ENCODE measurements at regions not wholly inside any gene's neighbourhood (a gene's known extent, or its start where the extent isn't known, plus 50 kb on each side); places are given as distances from the start of the nearest gene placed in this dataset.
A peak's percentile ranks its signal among the peaks of the same experiment; 100 is the strongest.
"Not testable (repeated sequence)": the region's sequence is repeated elsewhere in the genome, so short reads cannot be mapped to it uniquely, and the experiment has no call there.

DNA sequence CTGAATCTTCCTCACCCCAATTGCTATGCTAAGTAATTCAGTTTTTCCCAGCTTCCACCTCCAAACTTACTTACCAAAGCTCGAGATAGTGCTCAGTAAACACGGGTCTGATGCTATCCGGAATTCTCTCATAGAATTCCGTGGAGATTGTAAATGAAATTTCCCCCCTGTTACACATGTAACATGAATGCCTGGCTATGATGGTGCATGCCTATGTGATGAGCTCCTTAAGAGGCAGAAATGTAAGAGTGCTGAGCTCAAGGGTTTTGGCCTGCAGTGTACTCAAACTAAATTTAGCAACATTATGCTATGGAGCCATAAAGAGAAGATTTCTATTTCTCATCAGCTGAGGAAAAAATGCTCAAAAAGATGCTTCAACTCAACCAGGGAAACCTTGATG lies 133.4 kb upstream of the FUT9 start:
- TF ChIP-seq, protein P1, sequence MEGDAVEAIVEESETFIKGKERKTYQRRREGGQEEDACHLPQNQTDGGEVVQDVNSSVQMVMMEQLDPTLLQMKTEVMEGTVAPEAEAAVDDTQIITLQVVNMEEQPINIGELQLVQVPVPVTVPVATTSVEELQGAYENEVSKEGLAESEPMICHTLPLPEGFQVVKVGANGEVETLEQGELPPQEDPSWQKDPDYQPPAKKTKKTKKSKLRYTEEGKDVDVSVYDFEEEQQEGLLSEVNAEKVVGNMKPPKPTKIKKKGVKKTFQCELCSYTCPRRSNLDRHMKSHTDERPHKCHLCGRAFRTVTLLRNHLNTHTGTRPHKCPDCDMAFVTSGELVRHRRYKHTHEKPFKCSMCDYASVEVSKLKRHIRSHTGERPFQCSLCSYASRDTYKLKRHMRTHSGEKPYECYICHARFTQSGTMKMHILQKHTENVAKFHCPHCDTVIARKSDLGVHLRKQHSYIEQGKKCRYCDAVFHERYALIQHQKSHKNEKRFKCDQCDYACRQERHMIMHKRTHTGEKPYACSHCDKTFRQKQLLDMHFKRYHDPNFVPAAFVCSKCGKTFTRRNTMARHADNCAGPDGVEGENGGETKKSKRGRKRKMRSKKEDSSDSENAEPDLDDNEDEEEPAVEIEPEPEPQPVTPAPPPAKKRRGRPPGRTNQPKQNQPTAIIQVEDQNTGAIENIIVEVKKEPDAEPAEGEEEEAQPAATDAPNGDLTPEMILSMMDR (IDR thresholded peaks at IDR 0.05; ENCODE audit: control extremely low read depth, extremely low read depth) = no peak
- DNase-seq (no peak), ATAC-seq (ENCODE audit: insufficient read depth, low FRiP score) (no peak)
- WGBS, 2 donors = 81 to 83% methylated on average over 4 of the region's 4 CpGs
- Histone ChIP-seq H3K36me3 (ENCODE audit: control insufficient read depth in 4 of 4, insufficient read depth in 4 of 4, low read length in 4 of 4) (no peaks in the 10 kb centered on the region), H3K27ac (ENCODE audit: low read depth in 1 of 2, low read length in 1 of 2) (no peak overlapping the region), H3K27me3 (ENCODE audit: control insufficient read depth in 3 of 3, insufficient read depth in 3 of 3, low read length in 2 of 3) (no peaks in the 10 kb centered on the region), H3K9ac (ENCODE audit: insufficient read depth in 1 of 2, low read length in 2 of 2) (no peak overlapping the region), H3K9me3 (ENCODE audit: control insufficient read depth in 4 of 4, insufficient read depth in 3 of 4, low read length in 3 of 4) (no peaks in the 10 kb centered on the region), H3K4me3 (no peak overlapping the region), H3K4me1 (ENCODE audit: control insufficient read depth in 5 of 5, insufficient read depth in 5 of 5, low read length in 5 of 5) (no peaks in the 10 kb centered on the region)

DNA sequence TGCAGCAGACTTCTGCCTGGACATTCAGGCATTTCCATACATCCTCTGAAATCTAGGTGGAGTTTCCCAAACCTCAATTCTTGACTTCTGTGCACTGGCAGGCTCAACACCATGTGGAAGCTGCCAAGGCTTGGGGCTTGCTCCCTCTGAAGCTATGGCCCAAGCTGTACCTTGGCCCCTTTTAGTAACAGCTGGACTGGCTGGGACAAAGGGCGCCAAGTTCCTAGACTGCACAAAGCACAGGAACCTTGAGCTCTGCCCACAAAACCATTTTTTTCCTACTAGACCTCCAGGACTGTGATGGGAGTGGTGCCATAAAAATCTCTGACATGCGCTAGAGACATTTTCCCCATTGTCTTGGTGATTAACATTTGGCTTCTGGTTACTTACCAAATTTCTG lies 127.1 kb upstream of the FUT9 start:
- H3K36me3 ChIP-seq (ENCODE audit: control insufficient read depth in 4 of 4, insufficient read depth in 4 of 4, low read length in 4 of 4); H3K27ac ChIP-seq (ENCODE audit: low read depth in 1 of 2, low read length in 1 of 2); H3K9ac ChIP-seq (ENCODE audit: insufficient read depth in 1 of 2, low read length in 2 of 2); H3K9me3 ChIP-seq (ENCODE audit: control insufficient read depth in 4 of 4, insufficient read depth in 3 of 4, low read length in 3 of 4); H3K27me3 ChIP-seq (ENCODE audit: control insufficient read depth in 3 of 3, insufficient read depth in 3 of 3, low read length in 2 of 3); DNase-seq; H3K4me3 ChIP-seq; H3K4me1 ChIP-seq (ENCODE audit: control insufficient read depth in 5 of 5, insufficient read depth in 5 of 5, low read length in 5 of 5): not testable (repeated sequence)
- peak; percentile 1 for ATAC-seq (ENCODE audit: insufficient read depth, low FRiP score)
- whole genome bisulfite sequencing, 2 donors = 90 to 93% methylated on average over 2 of the region's 2 CpGs

DNA sequence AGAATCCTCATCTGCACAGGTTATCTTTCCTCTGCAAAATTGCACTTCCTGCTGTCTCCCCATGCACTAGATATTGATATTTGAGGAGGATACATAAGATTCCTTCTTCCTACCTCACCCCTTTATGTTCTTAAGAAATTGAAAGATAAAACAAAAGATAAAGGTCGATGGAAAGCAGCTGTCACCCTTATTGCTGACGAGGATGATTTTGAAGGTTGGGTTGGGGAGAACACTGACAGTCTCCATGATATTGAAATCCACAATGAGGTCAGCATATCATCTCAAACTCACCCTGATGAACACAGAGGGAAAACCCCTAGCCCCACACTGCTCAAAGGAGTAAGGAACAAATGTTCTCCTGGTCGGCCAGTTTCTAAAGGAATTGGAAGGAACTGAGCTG lies 110.6 kb upstream of the FUT9 start:
- WGBS, 2 donors = 61 to 74% methylated on average over 3 of the region's 3 CpGs
- TF ChIP-seq, protein P1 (IDR thresholded peaks at IDR 0.05; ENCODE audit: control extremely low read depth, extremely low read depth) = no peak
- no peaks in the 10 kb centered on the region for H3K9me3 ChIP-seq (ENCODE audit: control insufficient read depth in 4 of 4, insufficient read depth in 3 of 4, low read length in 3 of 4)
- no peaks in the 10 kb centered on the region for H3K4me1 ChIP-seq (ENCODE audit: control insufficient read depth in 5 of 5, insufficient read depth in 5 of 5, low read length in 5 of 5)
- DNase-seq = no peak
- H3K36me3 ChIP-seq (ENCODE audit: control insufficient read depth in 4 of 4, insufficient read depth in 4 of 4, low read length in 4 of 4) = no peaks in the 10 kb centered on the region
- ATAC-seq (ENCODE audit: insufficient read depth, low FRiP score) = no peak
- no peak overlapping the region for H3K27ac ChIP-seq (ENCODE audit: low read depth in 1 of 2, low read length in 1 of 2)
- H3K9ac ChIP-seq (ENCODE audit: insufficient read depth in 1 of 2, low read length in 2 of 2) = no peak overlapping the region
- no peak overlapping the region for H3K4me3 ChIP-seq
- H3K27me3 ChIP-seq (ENCODE audit: control insufficient read depth in 3 of 3, insufficient read depth in 3 of 3, low read length in 2 of 3) = no peaks in the 10 kb centered on the region

DNA sequence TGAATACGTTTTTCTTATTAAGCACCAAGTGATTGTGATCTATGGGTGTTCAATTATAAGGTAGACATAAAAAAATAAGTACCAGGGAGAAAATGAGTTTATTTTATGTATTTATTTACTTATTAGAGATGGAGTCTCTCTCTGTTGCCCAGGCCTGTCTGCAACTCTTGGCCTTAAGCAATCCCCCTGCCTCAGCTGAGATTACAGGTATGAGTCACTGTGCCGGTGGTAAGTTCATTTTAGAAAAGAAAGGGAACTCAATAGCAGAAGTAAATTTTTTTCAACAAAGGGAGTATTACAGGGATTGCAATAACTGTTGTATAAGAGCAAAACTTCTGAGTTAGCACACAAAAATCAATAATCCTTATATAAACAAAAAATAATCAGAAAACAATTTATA lies 98.7 kb upstream of the FUT9 start:
- Histone ChIP-seq H3K9me3 (ENCODE audit: control insufficient read depth in 4 of 4, insufficient read depth in 3 of 4, low read length in 3 of 4) (no peaks in the 10 kb centered on the region), H3K27me3 (ENCODE audit: control insufficient read depth in 3 of 3, insufficient read depth in 3 of 3, low read length in 2 of 3) (no peaks in the 10 kb centered on the region), H3K4me1 (ENCODE audit: control insufficient read depth in 5 of 5, insufficient read depth in 5 of 5, low read length in 5 of 5) (no peaks in the 10 kb centered on the region), H3K27ac (ENCODE audit: low read depth in 1 of 2, low read length in 1 of 2) (no peak overlapping the region), H3K9ac (ENCODE audit: insufficient read depth in 1 of 2, low read length in 2 of 2) (no peak overlapping the region), H3K36me3 (ENCODE audit: control insufficient read depth in 4 of 4, insufficient read depth in 4 of 4, low read length in 4 of 4) (no peaks in the 10 kb centered on the region), H3K4me3 (no peak overlapping the region)
- WGBS, 2 donors = 10 to 49% methylated on average over 2 of the region's 2 CpGs
- ATAC-seq (ENCODE audit: insufficient read depth, low FRiP score) (no peak), DNase-seq (no peak)
- TF ChIP-seq, protein P1 (IDR thresholded peaks at IDR 0.05; ENCODE audit: control extremely low read depth, extremely low read depth) = no peak

All from lung (tissue), 11 donors.